K562 (cell line): ENCODE measurements at regions not wholly inside any gene's neighbourhood (a gene's known extent, or its start where the extent isn't known, plus 50 kb on each side); places are given as distances from the start of the nearest gene placed in this dataset.

ENCODE experiments used
- ATAC-seq: fragments of 200-7000 bp; cut with Tn5 transposase; 3 replicates; pipeline ENCODE4 v1.9.1; 2020; ENCODE audit warnings: moderate library complexity
- BruUV-seq: library from RNA; stranded (reverse); fragments of 400-500 nt; replicated peaks from 2 replicates; lab custom pipeline; 2021; lab: Mats Ljungman, UMichigan
- CTCF ChIA-PET: fragments of 300-600 bp; formaldehyde crosslinking; extraction: SDS; loops from one replicate; lab custom pipeline; 2021; ENCODE audit warnings: low intra/inter-chr PET ratio; lab: Yijun Ruan, JAX
- POLR2A ChIA-PET: fragments of 300-600, 350-650 bp; sonication (Branson Sonifier 250); formaldehyde crosslinking; extraction: SDS; loops from one replicate; lab custom pipeline; 2021; ENCODE audit warnings: antibody characterized with exemption, inconsistent platforms; lab: Yijun Ruan, JAX
- DNase-seq, 4 experiments: peaks; one replicate each; pipeline versions ENCODE4 v3.0.0 to v3.0.0-alpha.2; 2011 to 2018; ENCODE audit warnings: low spot score in 3 of 4, mixed read lengths in 3 of 4; ENCODE audit errors: extremely low read depth in 1 of 4
- FAIRE-seq: peaks from 2 replicates; lab custom pipeline; 2011; peaks lifted over from hg19 to GRCh38; lab: Jason Lieb, UNC
- H2AFZ ChIP-seq: 2 replicates; pipeline ENCODE4 v1.6.0; 2011; ENCODE audit warnings: low read depth, low read length, control low read depth, inconsistent platforms
- H3K27ac ChIP-seq: fragments of 200-600 bp; 3 replicates; pipeline ENCODE4 v1.8.0; 2011; ENCODE audit warnings: low read depth, mild to moderate bottlenecking, control low read depth, inconsistent platforms, low read length, moderate library complexity, mixed read lengths; ENCODE audit errors: extremely low read depth
- H3K27me3 ChIP-seq, 2 experiments: fragments of 300-600 bp in 1 of 2; 2 replicates in 1 of 2; 3 replicates in 1 of 2; pipeline versions ENCODE4 v1.6.0 to v1.8.0; 2011; ENCODE audit warnings: inconsistent platforms in 2 of 2, low read length in 2 of 2, mild to moderate bottlenecking in 1 of 2, mixed read lengths in 1 of 2, moderate library complexity in 1 of 2; ENCODE audit not compliant: control insufficient read depth in 2 of 2, insufficient read depth in 2 of 2
- H3K36me3 ChIP-seq: fragments of 300-600 bp; 3 replicates; pipeline ENCODE4 v1.8.0; 2011; ENCODE audit warnings: mild to moderate bottlenecking, low read length, inconsistent platforms; ENCODE audit not compliant: control insufficient read depth, insufficient read depth
- H3K4me1 ChIP-seq, 2 experiments: fragments of 200-600 bp in 1 of 2; replicated peaks in 1 of 2; 2 replicates in 1 of 2; 3 replicates in 1 of 2; pipeline versions ENCODE4 v1.5.1 to v1.8.0; 2011; ENCODE audit warnings: inconsistent platforms in 2 of 2, low read length in 2 of 2, mild to moderate bottlenecking in 1 of 2, mixed read lengths in 1 of 2, moderate library complexity in 1 of 2; ENCODE audit not compliant: control insufficient read depth in 2 of 2, insufficient read depth in 2 of 2
- H3K4me2 ChIP-seq: 2 replicates; pipeline ENCODE4 v1.6.1; 2011; ENCODE audit warnings: low read length, control low read depth, inconsistent platforms, mixed read lengths; ENCODE audit not compliant: insufficient read depth
- H3K4me3 ChIP-seq: fragments of 200-600 bp; sonication (generic), shearing (Covaris generic); 2 replicates; pipeline ENCODE4 v1.5.1; 2016; ENCODE audit warnings: control low read depth, inconsistent platforms
- H3K79me2 ChIP-seq: fragments of 200-600 bp; 3 replicates; pipeline ENCODE4 v1.8.0; 2011; ENCODE audit warnings: low read length, inconsistent platforms; ENCODE audit not compliant: control insufficient read depth, insufficient read depth
- H3K9ac ChIP-seq, 2 experiments: 2 replicates each; pipeline versions ENCODE4 v1.6.0 to v1.6.1; 2011; ENCODE audit warnings: low read depth in 2 of 2, low read length in 2 of 2, control low read depth in 1 of 2, inconsistent platforms in 1 of 2, mild to moderate bottlenecking in 1 of 2, mixed read lengths in 1 of 2; ENCODE audit not compliant: insufficient read depth in 1 of 2
- H3K9me1 ChIP-seq: one replicate; pipeline ENCODE4 v1.6.0; 2011; ENCODE audit warnings: inconsistent platforms, mild to moderate bottlenecking, low read length, moderate library complexity; ENCODE audit not compliant: control insufficient read depth, insufficient read depth
- H3K9me3 ChIP-seq: replicated peaks from 2 replicates; pipeline ENCODE4 v1.5.1; 2011; ENCODE audit warnings: low read depth, low read length, inconsistent platforms; ENCODE audit not compliant: control insufficient read depth, insufficient read depth
- H4K20me1 ChIP-seq: replicated peaks from 2 replicates; pipeline ENCODE4 v1.6.1; 2011; ENCODE audit warnings: low read length, inconsistent platforms, mixed read lengths; ENCODE audit not compliant: control insufficient read depth, insufficient read depth
- CAMTA2 ChIP-seq: fragments of 250-450 bp; sonication (Bioruptor Pico); conservative IDR thresholded peaks from 2 replicates; pipeline ENCODE4 v1.5.1; 2022
- CREB1 ChIP-seq, 2 experiments: sonication (generic) in 1 of 2; formaldehyde crosslinking in 1 of 2; IDR thresholded peaks; 2 replicates each; pipeline versions ENCODE4 v1.6.1 to v1.8.0; 2012 to 2022; ENCODE audit warnings: inconsistent platforms in 1 of 2, mild to moderate bottlenecking in 1 of 2, missing genetic modification reagents in 1 of 2, moderate library complexity in 1 of 2
- FOXK1 ChIP-seq: sonication (generic); formaldehyde crosslinking; IDR thresholded peaks from 2 replicates; pipeline ENCODE4 v1.8.0; 2022; ENCODE audit warnings: missing genetic modification reagents, mild to moderate bottlenecking, borderline replicate concordance
- OTX1 ChIP-seq: fragments of 450-650 bp; formaldehyde crosslinking; IDR thresholded peaks from 2 replicates; pipeline ENCODE4 v1.4.0; 2022; ENCODE audit warnings: mild to moderate bottlenecking
- RBM25 ChIP-seq: fragments of 200-400 bp; formaldehyde crosslinking; IDR thresholded peaks from 2 replicates; pipeline ENCODE4 v1.6.1; 2018; ENCODE audit warnings: low read length, low read depth, moderate library complexity; ENCODE audit not compliant: severe bottlenecking
- ZNF695 ChIP-seq: fragments of 450-650 bp; formaldehyde crosslinking; IDR thresholded peaks from 2 replicates; pipeline ENCODE4 v1.4.0; 2020; ENCODE audit warnings: mild to moderate bottlenecking, moderate library complexity
- WGBS: fragments of 100-300 bp; shearing (Covaris generic); methylation state at CpG from one replicate; pipeline ENCODE4 v1.1.6; 2016; ENCODE audit warnings: low coverage, mixed read lengths; ENCODE audit not compliant: insufficient coverage; ENCODE audit errors: missing lambda C conversion rate; 5-methylcytosine and 5-hydroxymethylcytosine counted together
- in situ Hi-C: fragments of 300-500 bp; cut with MboI; formaldehyde crosslinking; loops from 4 replicates; pipeline ENCODE4 v1.15.0; 2018; ENCODE audit warnings: inconsistent platforms, mixed read lengths
- intact Hi-C: fragments of 100-400 bp; cut with micrococcal nuclease; formaldehyde crosslinking; loops from 2 replicates; pipeline ENCODE4 v1.14.2; 2022
- TF ChIP-seq, protein P1 (sequence below): fragments of 450-650 bp; formaldehyde crosslinking; IDR thresholded peaks from 2 replicates; pipeline ENCODE4 v1.4.0; 2022; ENCODE audit warnings: missing genetic modification characterization

DNA sequence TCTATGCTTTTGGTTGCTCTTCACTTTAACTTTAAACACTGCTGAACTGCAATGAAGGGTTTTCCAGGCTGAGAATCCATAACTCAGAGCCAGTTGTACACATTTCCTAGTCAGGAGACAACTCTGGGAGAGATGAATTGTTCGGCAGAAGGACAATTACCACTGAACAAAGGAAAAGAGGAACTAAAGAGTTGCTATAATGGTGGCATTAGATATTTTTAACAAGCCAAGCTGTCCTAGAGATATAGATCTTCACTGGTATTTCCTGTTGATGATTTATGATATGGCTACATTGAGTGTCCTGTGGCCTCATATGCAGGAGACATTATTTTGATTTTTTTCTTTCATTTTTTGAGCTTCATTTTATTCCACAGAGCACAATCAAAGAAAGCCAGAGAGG lies 219.1 kb upstream of the PCSK5 start:
- H4K20me1 ChIP-seq, result no peaks in the 10 kb centered on the region
- H3K27ac ChIP-seq, result no peak overlapping the region
- no peaks in the 10 kb centered on the region for H3K9me1 ChIP-seq
- H3K36me3 ChIP-seq, result no peaks in the 10 kb centered on the region
- no peaks in the 10 kb centered on the region for H3K9me3 ChIP-seq
- no peak for TF ChIP-seq CAMTA2
- no peak for TF ChIP-seq OTX1
- TF ChIP-seq, protein P1, sequence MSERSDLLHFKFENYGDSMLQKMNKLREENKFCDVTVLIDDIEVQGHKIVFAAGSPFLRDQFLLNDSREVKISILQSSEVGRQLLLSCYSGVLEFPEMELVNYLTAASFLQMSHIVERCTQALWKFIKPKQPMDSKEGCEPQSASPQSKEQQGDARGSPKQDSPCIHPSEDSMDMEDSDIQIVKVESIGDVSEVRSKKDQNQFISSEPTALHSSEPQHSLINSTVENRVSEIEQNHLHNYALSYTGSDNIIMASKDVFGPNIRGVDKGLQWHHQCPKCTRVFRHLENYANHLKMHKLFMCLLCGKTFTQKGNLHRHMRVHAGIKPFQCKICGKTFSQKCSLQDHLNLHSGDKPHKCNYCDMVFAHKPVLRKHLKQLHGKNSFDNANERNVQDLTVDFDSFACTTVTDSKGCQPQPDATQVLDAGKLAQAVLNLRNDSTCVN (CRISPR knock-in tag), result no peak
- no peak for TF ChIP-seq ZNF695 (CRISPR knock-in tag)
- TF ChIP-seq RBM25, result no peak
- TF ChIP-seq FOXK1, result no peak
- no peak for TF ChIP-seq CREB1 (IDR thresholded peaks at IDR 0.05)
- no peak for TF ChIP-seq CREB1 (CRISPR knock-in tag; IDR thresholded peaks at IDR 0.05)
- TF ChIP-seq, all 486 proteins: peak for 0
- POLR2A ChIA-PET, result no interaction called here
- no peak for ATAC-seq
- BruUV-seq, result no TSS peak
- no peak overlapping the region for H3K4me2 ChIP-seq
- WGBS, result 0% methylated on average over 1 of the region's 1 CpG
- no peak overlapping the region for H3K9ac ChIP-seq
- no peaks in the 10 kb centered on the region for H3K27me3 ChIP-seq
- no peaks in the 10 kb centered on the region for H3K79me2 ChIP-seq
- H3K4me1 ChIP-seq, result no peaks in the 10 kb centered on the region
- FAIRE-seq, result no peak
- intact Hi-C loops (no loop called here), in situ Hi-C loops (no loop called here)
- no peak overlapping the region for H2AFZ ChIP-seq
- no peak overlapping the region for H3K4me3 ChIP-seq
- no peak for DNase-seq
- CTCF ChIA-PET, result no interaction called here
